Endothelial cell of umbilical vein (primary cell): ENCODE measurements at regions not wholly inside any gene's neighbourhood (a gene's known extent, or its start where the extent isn't known, plus 50 kb on each side); places are given as distances from the start of the nearest gene placed in this dataset.

ENCODE experiments used
- BruUV-seq: library from RNA; stranded (reverse); fragments of 400-500 nt; replicated peaks from 2 replicates; lab custom pipeline; 2021; lab: Mats Ljungman, UMichigan
- CTCF ChIA-PET: fragments of 300-600, 350-600 bp; sonication (Branson Sonifier 250); formaldehyde crosslinking; loops from one replicate; lab custom pipeline; 2021; ENCODE audit warnings: antibody characterized with exemption, inconsistent platforms; lab: Charles Lee
- POLR2A ChIA-PET: fragments of 300-600, 350-600 bp; sonication (Branson Sonifier 250); formaldehyde crosslinking; loops from one replicate; lab custom pipeline; 2021; ENCODE audit warnings: antibody characterized with exemption, inconsistent platforms; lab: Charles Lee
- DNase-seq: peaks from one replicate; pipeline ENCODE4 v3.0.0-alpha.2; 2011; ENCODE audit warnings: low read depth, low spot score
- FAIRE-seq: peaks from 2 replicates; lab custom pipeline; 2011; peaks lifted over from hg19 to GRCh38; lab: Jason Lieb, UNC
- H2AFZ ChIP-seq: 2 replicates; pipeline ENCODE4 v1.6.0; 2012; ENCODE audit warnings: low read depth, low read length, control low read depth, inconsistent platforms
- H3K27ac ChIP-seq: 2 replicates; pipeline ENCODE4 v1.5.1; 2011; ENCODE audit warnings: low read depth, mild to moderate bottlenecking, control low read depth, low read length, moderate library complexity; ENCODE audit not compliant: insufficient read depth
- H3K27me3 ChIP-seq, 2 experiments: 2 replicates each; pipeline versions ENCODE4 v1.6.0 to v1.6.1; 2011; ENCODE audit warnings: low read length in 2 of 2, mixed read lengths in 1 of 2; ENCODE audit not compliant: control insufficient read depth in 2 of 2, insufficient read depth in 2 of 2
- H3K36me3 ChIP-seq, 2 experiments: 2 replicates in 1 of 2; 3 replicates in 1 of 2; pipeline ENCODE4 v1.5.1; 2011; ENCODE audit warnings: low read length in 2 of 2, mild to moderate bottlenecking in 1 of 2, moderate library complexity in 1 of 2; ENCODE audit not compliant: control insufficient read depth in 2 of 2, insufficient read depth in 2 of 2; ENCODE audit errors: extremely low read depth in 1 of 2
- H3K4me1 ChIP-seq: 3 replicates; pipeline ENCODE4 v1.5.1; 2011; ENCODE audit warnings: mild to moderate bottlenecking, low read length; ENCODE audit not compliant: control insufficient read depth, insufficient read depth; ENCODE audit errors: extremely low read depth
- H3K4me2 ChIP-seq: 2 replicates; pipeline ENCODE4 v1.6.1; 2011; ENCODE audit warnings: low read length, control low read depth, mixed read lengths; ENCODE audit not compliant: insufficient read depth
- H3K4me3 ChIP-seq, 3 experiments: fragments of 200-600 bp in 1 of 3; sonication (generic), shearing (Covaris generic) in 1 of 3; replicated peaks in 1 of 3; 2 replicates each; pipeline ENCODE4 v1.5.1; 2011 to 2016; ENCODE audit warnings: control low read depth in 3 of 3, low read length in 3 of 3, mild to moderate bottlenecking in 2 of 3, inconsistent platforms in 1 of 3, low read depth in 1 of 3, moderate library complexity in 1 of 3; ENCODE audit not compliant: insufficient read depth in 1 of 3
- H3K79me2 ChIP-seq: 2 replicates; pipeline ENCODE4 v1.6.0; 2012; ENCODE audit warnings: low read length, inconsistent platforms; ENCODE audit not compliant: control insufficient read depth, insufficient read depth
- H3K9ac ChIP-seq: replicated peaks from 2 replicates; pipeline ENCODE3; 2011; ENCODE audit warnings: low read length, control low read depth; ENCODE audit not compliant: insufficient read depth; ENCODE audit errors: extremely low read depth
- H3K9me1 ChIP-seq: replicated peaks from 3 replicates; pipeline ENCODE4 v1.6.0; 2011; ENCODE audit warnings: mild to moderate bottlenecking, low read length; ENCODE audit not compliant: control insufficient read depth, insufficient read depth; ENCODE audit errors: extremely low read depth
- H3K9me3 ChIP-seq: replicated peaks from 2 replicates; pipeline ENCODE4 v1.5.1; 2012; ENCODE audit warnings: low read length, inconsistent platforms; ENCODE audit not compliant: control insufficient read depth, insufficient read depth
- H4K20me1 ChIP-seq: replicated peaks from 2 replicates; pipeline ENCODE3; 2011; ENCODE audit warnings: mild to moderate bottlenecking, low read length; ENCODE audit not compliant: control insufficient read depth, insufficient read depth; ENCODE audit errors: extremely low read depth
- CTCF ChIP-seq, 2 donors: IDR thresholded peaks; 1 replicate in 1 of 2; 2 replicates in 1 of 2; pipeline ENCODE4 v1.5.1; 2011; ENCODE audit warnings: low read length in 2 of 2, mild to moderate bottlenecking in 2 of 2, moderate library complexity in 2 of 2, control low read depth in 1 of 2, inconsistent platforms in 1 of 2, low read depth in 1 of 2; ENCODE audit not compliant: insufficient read depth in 1 of 2; ENCODE audit errors: extremely low read depth in 1 of 2
- EZH2 ChIP-seq: IDR thresholded peaks from 2 replicates; pipeline ENCODE4 v1.6.1; 2012; ENCODE audit warnings: borderline replicate concordance, low read depth, mild to moderate bottlenecking, moderate library complexity, low read length, inconsistent platforms; ENCODE audit not compliant: severe bottlenecking
- FOS ChIP-seq: IDR thresholded peaks from 2 replicates; pipeline ENCODE4 v1.6.1; 2011; ENCODE audit warnings: mild to moderate bottlenecking, low read length, moderate library complexity, borderline replicate concordance; ENCODE audit not compliant: insufficient read depth
- GATA2 ChIP-seq: IDR thresholded peaks from 2 replicates; pipeline ENCODE4 v1.7.0; 2011; ENCODE audit warnings: low read depth, mild to moderate bottlenecking, moderate library complexity, mixed read lengths, low read length; ENCODE audit not compliant: insufficient read length, insufficient read depth
- JUN ChIP-seq: IDR thresholded peaks from 2 replicates; pipeline ENCODE4 v1.6.1; 2011; ENCODE audit warnings: borderline replicate concordance, low read depth; ENCODE audit not compliant: insufficient read length, insufficient read depth
- MAX ChIP-seq: IDR thresholded peaks from 2 replicates; pipeline ENCODE4 v1.6.1; 2011; ENCODE audit not compliant: insufficient read depth, insufficient read length
- MYC ChIP-seq: IDR thresholded peaks from one replicate; pipeline ENCODE4 v1.6.1; 2011; ENCODE audit warnings: mild to moderate bottlenecking, low read depth, low read length
- POLR2A ChIP-seq: IDR thresholded peaks from 2 replicates; pipeline ENCODE4 v1.6.1; 2012; ENCODE audit warnings: low read depth, mild to moderate bottlenecking, control low read depth, low read length
- POLR2AphosphoS5 ChIP-seq: IDR thresholded peaks from 2 replicates; pipeline ENCODE4 v1.6.1; 2012; ENCODE audit warnings: low read depth, mild to moderate bottlenecking, control low read depth, low read length, moderate library complexity; ENCODE audit not compliant: insufficient read depth
- dilution Hi-C: fragments of 300-500 bp; cut with MboI; formaldehyde crosslinking; loops from one replicate; pipeline ENCODE4 v1.15.0; 2019; ENCODE audit warnings: low sequenced_read_pairs; ENCODE audit not compliant: extremely low pct_ligation_motif_present
- intact Hi-C: fragments of 100-400 bp; cut with micrococcal nuclease; formaldehyde crosslinking; loops from one replicate; pipeline ENCODE4 v1.10.0; 2022

GRCh38 chr7:45450571-45451204, 123.5 kb upstream of the ADCY1 start:
- Histone ChIP-seq H3K4me2 (no peak overlapping the region), H3K4me3 (no peak overlapping the region), H3K4me1 (no peaks in the 10 kb centered on the region), H3K27ac (no peak overlapping the region), H2AFZ (no peak overlapping the region), H3K9ac (no peak overlapping the region), H3K9me1 (no peaks in the 10 kb centered on the region), H4K20me1 (no peaks in the 10 kb centered on the region), H3K27me3 (peaks cover 0 to 2% of the 10 kb centered on the region in 2 experiments), H3K36me3 (no peaks in the 10 kb centered on the region), H3K79me2 (no peaks in the 10 kb centered on the region), H3K9me3 (no peaks in the 10 kb centered on the region)
- DNase-seq (no peak), FAIRE-seq (no peak)
- BruUV-seq = no TSS peak
- TF ChIP-seq CTCF (IDR thresholded peaks at IDR 0.05; ENCODE audit: extremely low read depth in 1 of 2, insufficient read depth in 1 of 2, low read depth in 1 of 2, low read length in 2 of 2) = no peak
- TF ChIP-seq FOS = no peak
- TF ChIP-seq MAX = no peak
- no peak for TF ChIP-seq POLR2AphosphoS5
- no peak for TF ChIP-seq EZH2
- TF ChIP-seq GATA2 = no peak
- TF ChIP-seq POLR2A = no peak
- no peak for TF ChIP-seq MYC
- TF ChIP-seq JUN = no peak
- ChIA-PET POLR2A (no interaction called here), CTCF (no interaction called here)
- intact Hi-C loops (no loop called here), dilution Hi-C loops (no loop called here)
